CD1c-positive myeloid dendritic cell (primary cell): ENCODE measurements at regions not wholly inside any gene's neighbourhood (a gene's known extent, or its start where the extent isn't known, plus 50 kb on each side); places are given as distances from the start of the nearest gene placed in this dataset.
A peak's percentile ranks its signal among the peaks of the same experiment; 100 is the strongest.

Experiments used
- DNase-seq: peaks from one replicate; pipeline ENCODE4 v3.0.0-alpha.2; 2016; ENCODE audit errors: extremely low spot score

DNA sequence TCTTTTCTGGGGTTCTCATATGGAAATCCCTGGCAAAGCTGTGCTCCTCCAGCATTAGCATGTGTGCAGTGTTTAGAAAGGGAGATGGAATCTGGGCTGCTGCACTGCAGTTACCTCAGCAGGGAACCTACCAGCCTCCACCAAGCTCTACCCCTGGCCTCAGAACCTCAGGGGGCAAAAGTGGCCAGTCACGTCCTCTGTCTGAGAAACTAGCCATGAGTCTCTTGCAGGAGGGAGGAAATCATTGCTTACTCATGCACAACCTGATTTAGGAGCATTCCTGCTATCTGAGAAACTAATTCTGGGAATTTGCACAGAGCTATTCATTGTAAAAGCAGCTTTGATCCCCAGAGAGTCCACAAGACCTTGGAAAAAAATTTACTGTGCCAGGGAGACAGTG is 80.6 kb upstream of the IPO9 start:
- no peak for DNase-seq

DNA sequence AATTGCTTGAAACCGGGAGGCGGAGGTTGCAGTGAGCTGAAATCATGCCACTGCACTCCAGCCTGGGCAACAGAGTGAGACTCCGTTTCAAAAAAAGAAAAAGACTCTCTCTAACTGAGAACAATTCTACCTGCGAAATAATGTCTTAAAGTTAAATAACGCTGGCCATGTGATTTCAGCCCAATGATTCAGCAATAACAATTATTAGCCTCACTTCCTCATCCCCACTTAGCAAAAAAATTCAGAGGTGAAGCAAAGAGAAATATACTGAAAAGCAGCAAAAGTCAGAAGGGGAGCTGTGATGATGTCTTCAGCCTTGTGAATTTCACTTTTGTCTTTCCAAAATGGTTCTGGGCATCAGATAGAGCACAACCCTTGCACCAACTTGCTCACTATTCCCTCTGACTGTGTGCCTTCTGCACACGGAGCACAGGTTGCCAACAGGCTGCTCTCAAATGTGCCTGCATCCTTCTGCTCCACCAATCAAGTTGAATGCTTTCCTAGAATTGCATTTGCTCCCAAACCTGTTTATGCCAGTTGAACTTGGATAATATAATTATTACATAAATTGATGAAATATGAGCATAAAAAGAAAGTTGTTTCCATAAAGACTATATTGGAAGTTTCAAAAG is 79.8 kb upstream of the IPO9 start:
- peak; percentile 52 for DNase-seq

DNA sequence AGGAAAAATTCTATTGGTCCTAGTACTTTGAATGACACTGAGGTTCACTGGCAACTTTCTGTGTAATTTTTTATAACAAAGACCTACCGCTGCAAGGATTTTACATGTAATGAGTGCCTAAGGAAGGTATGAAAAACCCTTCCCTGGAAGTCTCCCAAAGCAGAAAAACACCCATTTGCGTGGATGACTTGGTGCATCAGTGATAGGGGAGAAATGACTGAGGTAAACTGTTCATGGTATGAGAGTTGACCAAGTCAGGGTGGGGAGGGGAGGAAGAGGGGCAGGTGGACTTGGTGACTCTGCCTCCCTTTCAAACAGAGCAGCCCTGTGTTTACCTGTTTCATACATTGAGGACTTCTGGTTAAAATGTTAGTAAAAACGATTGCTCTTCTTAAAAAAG is 78.8 kb upstream of the IPO9 start:
- DNase-seq = no peak

DNA sequence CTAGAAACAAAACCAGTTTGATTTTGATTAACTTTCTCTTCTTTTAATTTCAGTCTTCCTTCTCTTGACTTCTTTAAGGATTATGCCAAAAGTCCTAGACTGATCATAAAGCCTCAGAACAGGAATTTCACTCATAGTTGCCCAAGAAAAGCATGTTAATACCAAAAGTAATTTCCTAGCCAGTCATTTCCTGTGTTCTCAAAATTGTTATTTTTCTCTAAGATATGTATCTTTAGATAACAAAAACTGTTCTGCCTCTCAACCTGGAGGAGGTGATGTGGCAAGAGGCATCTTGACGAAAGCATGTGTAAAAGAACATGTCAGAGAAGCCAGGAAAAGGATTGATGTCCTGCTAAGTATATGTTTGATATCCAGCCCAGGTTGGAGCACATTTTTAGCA is 78.0 kb upstream of the IPO9 start:
- DNase-seq = no peak

DNA sequence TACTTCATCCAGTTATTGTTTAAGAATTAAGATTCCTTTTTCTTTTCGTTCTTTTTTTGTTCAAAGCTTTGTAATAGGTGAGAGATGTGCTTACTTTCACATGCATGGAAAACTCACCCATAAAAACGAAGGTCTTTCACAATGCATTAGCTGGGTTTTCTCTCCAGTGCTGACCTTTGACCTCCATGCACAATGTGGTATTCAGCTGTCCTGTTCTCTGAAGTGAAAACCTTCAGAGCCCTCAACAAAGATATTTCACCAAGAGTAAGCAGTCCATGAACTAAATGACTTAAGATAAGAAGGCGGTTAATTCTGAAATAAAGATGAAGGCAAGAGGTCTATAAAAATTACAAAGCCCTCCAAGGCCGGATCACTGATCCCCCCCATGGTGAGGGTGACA is 77.1 kb upstream of the IPO9 start:
- DNase-seq = no peak

DNA sequence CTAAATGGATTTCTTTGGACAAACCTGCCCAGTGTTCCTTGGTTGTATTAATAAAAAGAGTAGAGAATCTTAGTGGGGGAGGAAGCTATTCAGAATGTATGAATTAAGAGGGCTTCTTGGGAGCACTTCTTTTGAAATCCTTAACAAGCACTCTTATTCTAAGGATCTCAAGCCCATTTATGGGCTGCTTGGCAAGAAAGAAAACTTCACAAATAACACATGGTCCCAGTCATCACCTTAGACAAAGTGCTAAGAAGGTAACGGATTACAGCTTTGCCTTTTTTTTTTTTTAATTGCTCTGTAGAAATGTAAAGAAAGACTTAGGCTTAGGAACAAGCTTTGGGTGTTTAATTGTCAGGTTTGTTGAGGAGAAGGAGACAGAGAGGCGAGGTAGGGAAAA is 76.6 kb upstream of the IPO9 start:
- no peak for DNase-seq

DNA sequence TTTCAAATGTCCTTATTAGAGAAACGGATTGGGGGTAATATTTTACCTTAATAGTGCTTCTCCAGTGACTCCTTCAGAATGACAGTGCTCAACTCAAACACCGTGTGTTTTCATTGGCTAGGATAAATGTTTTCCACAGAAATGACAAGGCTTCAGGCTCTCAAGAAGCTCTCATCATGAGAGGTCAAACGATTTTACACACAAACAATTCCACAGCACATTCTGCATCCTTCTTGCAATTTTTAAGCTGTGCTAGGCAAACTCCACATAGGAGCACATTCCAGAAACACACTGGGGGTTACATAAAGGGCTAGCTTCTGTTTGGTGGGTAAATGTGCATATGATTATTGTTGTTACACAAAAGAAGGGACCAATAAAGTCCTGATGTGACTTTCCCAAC is 75.5 kb upstream of the IPO9 start:
- DNase-seq = no peak

DNA sequence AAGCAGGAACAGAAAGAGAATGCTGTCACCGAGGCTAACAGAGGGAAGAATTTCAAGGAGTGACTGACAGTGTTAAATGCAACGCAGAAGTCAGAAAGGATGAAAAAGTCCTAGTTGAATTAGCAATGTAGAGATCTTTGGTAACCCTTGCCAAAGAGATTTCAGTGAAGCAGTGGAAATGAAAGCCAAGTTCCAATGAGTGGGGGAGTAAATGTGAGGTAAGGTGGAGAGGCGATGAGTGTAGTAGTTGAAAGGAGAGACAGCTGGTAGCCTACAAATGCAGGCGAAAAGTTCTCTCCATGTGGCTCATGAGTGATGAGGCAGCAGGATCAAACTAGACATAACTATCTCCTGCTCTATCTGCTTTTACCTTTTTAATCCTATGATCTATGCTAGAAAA is 74.6 kb upstream of the IPO9 start:
- no peak for DNase-seq

DNA sequence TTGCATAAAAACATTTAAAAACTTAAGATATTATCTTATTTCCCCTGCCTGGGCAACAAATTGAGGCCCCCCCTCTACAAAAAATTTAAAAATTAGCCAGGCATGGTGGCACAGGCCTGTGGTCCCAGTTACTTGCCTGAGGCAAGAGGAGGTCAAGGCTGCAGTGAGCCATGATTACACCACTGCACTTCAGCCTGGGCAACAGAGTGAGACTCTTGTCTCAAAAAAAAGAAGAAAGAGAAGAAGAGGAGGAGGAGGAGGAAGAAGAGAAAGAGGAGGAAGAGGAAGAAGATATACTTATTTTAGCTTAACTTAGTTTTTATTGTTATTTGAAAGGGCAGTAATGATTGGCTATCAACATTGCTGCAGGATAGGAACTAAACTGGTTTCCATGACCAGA is 73.8 kb upstream of the IPO9 start:
- no peak for DNase-seq

DNA sequence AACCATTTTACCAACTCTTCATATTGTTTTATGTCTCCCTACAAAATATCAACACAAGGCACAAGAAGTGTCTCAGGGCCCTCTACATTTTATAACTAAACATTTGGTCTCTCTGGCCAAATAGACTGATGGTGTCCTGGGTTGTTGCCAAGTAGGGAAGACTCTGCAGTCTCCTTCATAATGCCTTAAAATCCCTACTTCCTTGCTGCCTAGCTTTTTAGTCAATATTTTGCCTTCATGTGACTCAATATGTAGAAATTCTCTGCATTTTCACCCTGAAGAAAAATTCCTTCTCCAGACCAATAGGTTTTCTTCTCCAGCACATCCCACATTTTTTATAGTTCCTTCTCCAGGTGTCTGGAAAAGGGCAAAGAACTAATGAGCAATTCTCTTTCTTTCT is 72.6 kb upstream of the IPO9 start:
- DNase-seq = no peak

DNA sequence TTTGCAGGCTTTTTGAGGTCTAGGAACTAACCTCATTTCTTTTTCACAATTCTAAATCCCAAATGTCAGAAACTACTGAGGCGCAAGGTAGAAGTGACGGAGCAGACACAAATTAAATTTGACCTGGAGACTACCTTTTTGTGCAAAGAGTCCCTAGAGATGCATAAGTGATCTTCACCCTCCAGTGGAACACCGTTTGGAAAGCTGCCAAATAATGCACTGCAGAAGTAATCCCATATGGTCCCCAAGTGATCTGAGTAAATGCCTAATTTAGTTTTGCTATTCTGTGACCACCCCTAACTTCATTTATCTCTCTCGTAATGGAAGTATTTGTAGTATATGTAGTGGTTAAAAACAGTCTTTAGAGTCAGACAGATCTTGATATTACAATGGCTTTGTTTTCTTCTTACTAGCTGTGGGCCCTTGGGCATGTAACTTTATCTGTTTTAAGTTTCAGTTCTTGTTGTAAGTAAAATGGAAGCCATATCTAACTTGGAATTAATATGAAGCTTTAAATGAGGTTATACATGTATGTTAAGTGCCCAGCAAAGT is 70.4 kb upstream of the IPO9 start:
- no peak for DNase-seq

DNA sequence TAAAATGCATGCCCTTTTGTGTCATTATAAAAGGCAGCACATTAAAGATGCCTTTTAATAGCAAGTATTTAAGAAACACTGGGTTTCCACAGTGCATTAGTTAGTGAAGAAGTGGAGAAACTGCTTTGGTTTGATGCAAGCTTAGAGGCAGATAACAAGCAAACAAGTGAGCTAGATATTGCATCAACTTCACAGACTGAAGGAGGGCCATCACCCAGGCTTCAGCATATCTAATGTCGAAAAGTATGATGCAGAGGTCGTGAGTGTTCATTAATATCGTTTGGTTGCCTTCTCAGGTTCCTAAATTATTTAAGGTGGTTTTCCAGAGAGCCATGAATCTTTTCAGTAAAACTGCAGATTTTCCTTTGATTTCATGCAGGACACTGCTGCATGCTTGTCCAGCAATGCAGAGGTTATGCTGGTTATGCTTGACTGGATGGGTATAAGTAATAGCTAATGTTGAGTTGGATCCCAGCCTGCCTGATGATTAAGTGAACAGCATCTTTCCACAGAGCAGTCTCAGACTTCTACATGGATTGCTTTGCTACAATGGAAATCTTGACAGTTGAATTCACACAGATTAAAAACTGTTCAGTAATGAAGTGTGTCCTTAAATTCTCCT is 69.7 kb upstream of the IPO9 start:
- DNase-seq = no peak

DNA sequence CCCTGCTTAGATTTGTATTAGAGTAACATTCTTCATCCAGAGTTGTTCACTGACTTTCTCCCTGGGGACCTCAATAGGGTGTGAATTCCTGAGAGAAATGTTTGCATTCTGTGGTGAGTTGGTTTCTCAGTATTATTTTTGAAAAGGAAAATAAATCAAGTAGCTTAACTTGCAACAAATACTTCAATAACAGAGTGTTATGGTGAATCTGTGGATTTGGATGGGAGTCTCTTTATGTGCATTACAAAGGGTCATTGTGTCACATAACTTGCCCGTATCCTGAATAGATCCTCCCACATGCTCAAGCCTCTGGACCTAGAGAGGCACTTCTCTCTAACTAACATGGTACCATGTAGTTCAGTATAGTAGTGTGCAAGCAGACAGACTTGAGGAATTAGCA is 68.4 kb upstream of the IPO9 start:
- DNase-seq = no peak

DNA sequence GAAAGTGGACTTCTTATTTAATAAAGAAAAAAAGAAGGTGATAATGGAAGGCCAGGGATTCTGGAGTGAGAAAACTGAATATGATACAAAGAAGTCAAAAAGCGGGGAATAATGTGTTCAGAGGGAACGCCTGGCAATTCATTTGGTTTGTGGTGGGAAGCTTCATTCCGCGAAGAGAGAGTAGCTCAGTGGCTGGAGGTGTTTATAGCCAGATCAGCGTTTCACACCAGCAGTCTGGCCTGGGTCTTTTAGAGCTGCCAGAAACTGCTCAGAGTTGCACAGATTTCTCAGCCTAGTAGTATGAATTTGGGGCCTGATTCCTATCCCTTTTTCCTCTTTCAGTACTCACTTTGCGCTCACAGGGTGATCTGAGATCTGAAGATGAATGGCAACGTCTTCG is 67.8 kb upstream of the IPO9 start:
- no peak for DNase-seq

DNA sequence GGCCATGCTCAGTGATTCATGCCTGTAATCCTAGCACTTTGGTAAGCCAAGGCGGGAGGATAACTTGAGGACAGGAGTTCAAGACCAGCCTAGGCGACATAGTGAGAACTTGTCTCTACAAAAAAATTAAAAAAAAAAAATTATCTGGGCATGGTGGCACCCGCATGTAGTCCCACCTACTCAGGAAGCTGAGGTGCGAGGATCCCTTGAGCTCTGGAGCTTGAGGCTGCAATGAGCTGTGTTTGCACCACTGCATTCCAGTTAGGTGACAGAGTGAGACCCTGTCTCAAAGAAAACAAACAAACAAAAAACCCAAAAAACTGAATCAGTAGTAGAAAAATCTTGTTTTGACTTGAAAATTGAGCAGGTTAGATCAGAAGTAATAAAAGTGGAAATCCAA is 67.1 kb upstream of the IPO9 start:
- DNase-seq = no peak

DNA sequence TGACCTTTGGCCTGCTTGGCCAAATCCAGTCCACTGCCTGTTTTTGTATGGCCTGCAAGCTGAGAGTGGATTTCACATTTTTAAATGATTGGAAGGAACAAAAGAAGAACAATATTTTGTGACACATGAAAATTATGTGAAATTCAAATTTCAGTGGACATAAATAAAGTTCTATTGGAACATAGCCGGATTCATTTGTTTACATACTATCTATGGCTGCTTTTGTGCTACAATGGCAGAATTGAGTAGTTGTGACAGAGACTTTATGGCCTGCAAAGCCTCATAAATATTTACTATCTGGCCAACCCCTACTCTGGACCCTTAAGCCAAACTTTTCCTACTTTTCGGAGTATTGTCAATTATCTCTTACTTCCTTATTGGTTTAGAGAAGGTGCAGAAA is 66.6 kb upstream of the IPO9 start:
- no peak for DNase-seq

DNA sequence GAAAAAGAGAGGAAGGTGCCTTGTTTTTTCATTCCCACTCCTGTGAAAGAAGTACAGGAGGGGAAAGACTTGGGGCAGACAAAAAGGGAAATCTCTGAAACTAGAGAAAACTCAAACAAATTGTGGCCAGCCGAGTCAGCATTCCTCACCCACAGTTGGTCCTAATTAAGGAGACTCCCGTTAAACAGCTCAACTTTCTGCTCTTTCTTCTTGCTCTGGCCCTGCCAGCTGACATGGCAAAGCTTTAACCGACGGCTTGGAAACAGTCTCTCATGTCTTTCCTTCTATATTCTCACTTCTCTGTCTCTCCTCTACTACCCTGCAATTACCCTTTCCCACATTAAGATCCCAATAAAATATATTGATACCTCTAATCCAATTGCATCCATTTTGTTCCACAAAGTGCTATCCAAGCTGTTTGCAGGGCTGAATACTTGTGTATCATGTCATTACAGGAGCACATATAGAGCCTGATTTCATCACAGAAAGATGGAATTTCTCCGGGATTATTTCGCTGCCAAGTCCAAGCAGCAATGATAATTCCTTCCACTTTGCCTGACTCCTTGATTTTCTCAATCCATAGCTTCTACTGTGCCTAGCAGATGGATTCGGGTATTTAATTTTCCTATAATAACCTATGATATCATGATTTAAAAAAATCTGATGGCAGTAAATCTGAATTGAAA is 65.4 kb upstream of the IPO9 start:
- DNase-seq = no peak

DNA sequence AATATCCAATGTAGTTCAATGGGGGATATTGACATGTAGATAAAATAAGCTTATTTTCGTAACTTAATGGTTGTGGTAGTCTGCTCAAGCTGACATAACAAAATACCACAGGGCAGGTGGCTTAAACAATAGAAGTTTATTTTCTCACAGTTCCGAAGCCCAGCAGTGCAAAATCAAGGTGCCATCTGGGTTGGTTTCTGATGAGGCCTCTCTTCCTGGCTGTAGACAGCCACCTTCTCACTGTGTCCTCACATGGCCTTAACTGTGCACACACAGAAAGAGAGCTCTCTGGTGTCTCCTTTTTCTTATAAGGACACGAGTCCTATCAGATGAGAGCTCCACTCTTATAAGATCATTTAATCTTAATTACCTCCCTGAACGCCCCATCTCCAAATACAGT is 64.8 kb upstream of the IPO9 start:
- DNase-seq = no peak

DNA sequence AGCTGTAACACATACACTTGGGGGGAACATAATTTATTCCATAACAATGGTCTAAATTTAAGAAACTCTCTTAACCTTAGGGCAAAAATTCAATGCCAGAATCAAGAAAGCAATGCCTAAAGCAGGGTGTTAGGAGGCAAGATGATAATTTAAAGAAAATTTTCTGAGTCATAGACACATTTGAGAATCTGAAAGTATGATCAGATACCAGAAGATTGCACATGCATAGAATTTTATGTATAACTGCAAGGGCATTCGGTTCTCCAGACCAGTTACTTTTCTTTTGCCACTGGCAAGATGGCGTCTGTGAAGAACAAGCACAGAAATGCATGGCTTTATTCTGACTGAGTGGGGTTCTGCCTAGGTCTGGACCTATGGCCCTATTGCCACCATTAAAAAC is 64.4 kb upstream of the IPO9 start:
- no peak for DNase-seq

DNA sequence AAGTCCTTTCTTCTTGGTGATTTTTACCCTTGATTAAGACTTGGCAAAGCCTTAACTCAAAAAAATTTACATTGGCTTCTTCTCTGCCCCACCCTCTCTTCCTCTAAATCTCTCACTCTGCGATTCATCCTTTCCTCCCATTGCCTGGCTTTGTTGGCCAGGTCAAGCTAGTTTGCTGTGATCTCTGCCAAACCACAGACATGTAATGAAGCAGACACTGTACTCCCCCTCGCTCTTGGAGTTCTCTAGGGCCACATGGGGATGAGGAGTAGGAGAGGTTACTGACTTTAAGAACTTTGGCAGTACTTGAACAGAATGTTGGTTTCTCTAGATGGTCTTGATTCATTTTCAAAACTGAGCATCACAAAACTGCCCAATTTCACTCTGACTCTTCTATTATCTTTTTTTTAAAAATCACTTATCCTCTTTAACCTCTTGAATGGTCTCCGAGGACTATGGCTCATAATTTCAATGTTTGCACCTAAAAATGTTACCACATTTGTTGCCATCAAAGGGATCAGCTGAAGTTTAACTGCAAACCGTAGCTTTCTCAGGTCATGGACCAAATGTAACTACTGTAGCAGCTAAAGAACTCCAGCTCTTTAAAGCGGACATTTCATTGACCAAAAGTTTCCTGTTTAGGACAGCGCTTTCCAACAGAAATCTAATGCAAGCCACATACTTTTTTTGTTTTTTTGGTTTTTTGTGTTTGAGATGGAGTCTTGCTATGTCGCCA is 62.7 kb upstream of the IPO9 start:
- DNase-seq = no peak

DNA sequence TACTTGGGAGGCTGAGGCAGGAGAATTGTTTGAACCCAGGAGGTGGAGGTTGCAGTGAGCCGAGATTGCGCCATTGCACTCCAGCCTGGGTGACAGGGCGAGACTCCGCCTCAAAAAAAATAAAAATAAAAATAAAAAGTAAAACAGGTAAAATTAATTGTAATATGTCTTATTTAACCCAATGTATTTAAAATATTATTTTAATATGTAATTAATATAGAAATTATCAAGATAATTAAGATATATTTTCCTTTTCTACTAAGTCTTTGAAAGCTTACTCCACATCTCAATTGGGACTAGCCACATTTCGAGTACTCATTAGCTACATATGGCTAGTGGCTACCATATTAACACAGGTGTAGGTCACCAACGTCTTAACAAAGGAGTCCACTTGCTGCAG is 61.6 kb upstream of the IPO9 start:
- DNase-seq = no peak

DNA sequence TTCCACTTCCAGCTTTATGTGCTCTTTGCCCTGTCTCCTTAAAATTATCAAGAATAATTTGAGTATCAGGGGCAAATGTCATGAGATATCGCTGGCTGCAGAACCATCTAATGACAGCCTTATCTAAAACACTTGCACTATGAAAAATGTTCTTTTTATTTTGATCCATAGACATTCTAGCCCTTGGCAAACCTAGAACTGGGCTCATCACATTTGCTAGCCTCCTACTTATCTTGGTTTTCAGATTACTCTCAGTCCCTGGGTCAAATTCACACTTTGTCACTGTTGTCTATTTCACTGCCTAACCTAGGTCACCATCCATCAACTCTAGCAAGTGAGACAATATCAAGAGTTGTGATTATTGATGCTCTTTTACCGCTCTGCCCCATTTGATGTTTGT is 59.9 kb upstream of the IPO9 start:
- DNase-seq = no peak

DNA sequence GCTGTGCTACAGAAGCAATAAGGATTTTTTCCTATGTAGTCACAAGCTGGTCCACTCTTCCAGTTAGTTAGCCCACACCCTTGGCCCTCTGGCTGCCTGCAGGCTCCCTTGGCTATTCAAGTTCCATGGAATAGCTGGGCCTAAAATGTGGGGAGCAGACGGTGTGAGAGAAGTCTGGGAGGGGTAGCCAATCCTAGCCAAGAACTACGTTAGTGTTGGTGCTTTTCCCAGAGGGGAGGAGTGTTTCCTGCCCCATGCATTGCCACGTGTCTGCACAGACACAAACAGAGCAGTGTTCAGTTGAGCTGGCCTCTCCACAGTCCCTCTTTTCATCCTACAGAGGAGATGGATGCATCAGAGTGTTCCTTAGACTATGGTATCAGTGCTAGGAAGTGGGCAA is 59.0 kb upstream of the IPO9 start:
- DNase-seq = no peak
